Cardiac fibroblast (primary cell): ENCODE measurements at regions not wholly inside any gene's neighbourhood (a gene's known extent, or its start where the extent isn't known, plus 50 kb on each side); places are given as distances from the start of the nearest gene placed in this dataset.

ENCODE experiments used
- DNase-seq, 2 donors: peaks; one replicate each; pipeline versions ENCODE4 v3.0.0 to v3.0.0-alpha.2; 2010; ENCODE audit warnings: low read depth in 2 of 2
- H3K4me3 ChIP-seq, 2 donors: replicated peaks in 1 of 2; 1 replicate in 1 of 2; 2 replicates in 1 of 2; pipeline ENCODE4 v1.5.1; 2011; ENCODE audit warnings: low read depth in 2 of 2, low read length in 2 of 2, mild to moderate bottlenecking in 2 of 2, moderate library complexity in 1 of 2
- TF ChIP-seq, protein P1 (sequence below): IDR thresholded peaks from one replicate; pipeline ENCODE4 v1.5.1; 2011; ENCODE audit warnings: low read depth, mild to moderate bottlenecking, low read length, inconsistent platforms

DNA sequence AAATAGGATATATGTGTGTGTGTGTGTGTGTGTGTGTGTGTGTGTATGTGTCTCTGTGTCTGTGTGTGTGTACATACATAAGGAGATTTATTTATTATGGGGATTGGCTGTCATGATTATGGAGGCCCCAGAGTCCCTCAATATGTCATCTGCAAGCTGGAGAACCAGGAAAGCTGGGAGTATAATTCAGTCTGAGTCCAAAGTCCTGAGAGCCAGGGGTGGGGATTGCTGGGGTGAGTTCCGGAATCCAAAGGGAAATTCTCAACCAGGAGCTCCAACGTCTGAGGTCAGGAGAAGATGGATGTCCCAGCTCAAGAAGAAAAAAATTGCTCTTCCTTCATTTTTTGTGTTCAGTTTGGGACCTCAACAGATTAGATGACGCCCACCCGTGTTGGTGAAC is 50.7 kb upstream of the PLPP4 start:
- DNase-seq, result no peak
- H3K4me3 ChIP-seq, result no peak overlapping the region
- TF ChIP-seq, protein P1, sequence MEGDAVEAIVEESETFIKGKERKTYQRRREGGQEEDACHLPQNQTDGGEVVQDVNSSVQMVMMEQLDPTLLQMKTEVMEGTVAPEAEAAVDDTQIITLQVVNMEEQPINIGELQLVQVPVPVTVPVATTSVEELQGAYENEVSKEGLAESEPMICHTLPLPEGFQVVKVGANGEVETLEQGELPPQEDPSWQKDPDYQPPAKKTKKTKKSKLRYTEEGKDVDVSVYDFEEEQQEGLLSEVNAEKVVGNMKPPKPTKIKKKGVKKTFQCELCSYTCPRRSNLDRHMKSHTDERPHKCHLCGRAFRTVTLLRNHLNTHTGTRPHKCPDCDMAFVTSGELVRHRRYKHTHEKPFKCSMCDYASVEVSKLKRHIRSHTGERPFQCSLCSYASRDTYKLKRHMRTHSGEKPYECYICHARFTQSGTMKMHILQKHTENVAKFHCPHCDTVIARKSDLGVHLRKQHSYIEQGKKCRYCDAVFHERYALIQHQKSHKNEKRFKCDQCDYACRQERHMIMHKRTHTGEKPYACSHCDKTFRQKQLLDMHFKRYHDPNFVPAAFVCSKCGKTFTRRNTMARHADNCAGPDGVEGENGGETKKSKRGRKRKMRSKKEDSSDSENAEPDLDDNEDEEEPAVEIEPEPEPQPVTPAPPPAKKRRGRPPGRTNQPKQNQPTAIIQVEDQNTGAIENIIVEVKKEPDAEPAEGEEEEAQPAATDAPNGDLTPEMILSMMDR, result no peak
